Muscle layer of duodenum (tissue), 2 donors: ENCODE measurements at regions not wholly inside any gene's neighbourhood (a gene's known extent, or its start where the extent isn't known, plus 50 kb on each side); places are given as distances from the start of the nearest gene placed in this dataset.

ENCODE experiments used
- H3K27ac ChIP-seq: one replicate; pipeline ENCODE4 v1.7.0; 2013; ENCODE audit warnings: mild to moderate bottlenecking, low read length
- H3K27me3 ChIP-seq: one replicate; pipeline ENCODE4 v1.7.0; 2013; ENCODE audit warnings: low read depth, mild to moderate bottlenecking, control low read depth, low read length
- H3K36me3 ChIP-seq, 2 donors: one replicate each; pipeline ENCODE4 v1.7.0; 2013; ENCODE audit warnings: low read length in 2 of 2, control low read depth in 1 of 2, mild to moderate bottlenecking in 1 of 2; ENCODE audit not compliant: insufficient read depth in 2 of 2, control insufficient read depth in 1 of 2
- H3K4me1 ChIP-seq, 2 donors: one replicate each; pipeline ENCODE4 v1.7.0; 2013; ENCODE audit warnings: low read length in 2 of 2, mild to moderate bottlenecking in 2 of 2, control low read depth in 1 of 2, moderate library complexity in 1 of 2; ENCODE audit not compliant: insufficient read depth in 2 of 2, control insufficient read depth in 1 of 2
- H3K4me3 ChIP-seq, 2 donors: one replicate each; pipeline ENCODE4 v1.7.0; 2013; ENCODE audit warnings: low read length in 2 of 2, low read depth in 1 of 2, mild to moderate bottlenecking in 1 of 2
- H3K9me3 ChIP-seq, 2 donors: one replicate each; pipeline ENCODE4 v1.7.0; 2013; ENCODE audit warnings: low read length in 2 of 2, control low read depth in 1 of 2, mild to moderate bottlenecking in 1 of 2; ENCODE audit not compliant: control insufficient read depth in 1 of 2
- donor health status: healthy.

- no peak overlapping the region for H3K27ac ChIP-seq
- no peaks in the 10 kb centered on the region for H3K9me3 ChIP-seq
- H3K4me3 ChIP-seq: no peak overlapping the region
- H3K27me3 ChIP-seq: no peaks in the 10 kb centered on the region
- H3K36me3 ChIP-seq: no peaks in the 10 kb centered on the region
- H3K4me1 ChIP-seq: peaks cover 0 to 11% of the 10 kb centered on the region in 2 donors
These were observed 206.7 kb upstream of the RBBP8 start for GRCh38 chr18:22726469-22726868.

- Histone ChIP-seq H3K9me3 (no peaks in the 10 kb centered on the region), H3K36me3 (no peaks in the 10 kb centered on the region), H3K4me1 (peaks cover 0 to 9% of the 10 kb centered on the region in 2 donors), H3K27me3 (no peaks in the 10 kb centered on the region), H3K27ac (no peak overlapping the region), H3K4me3 (no peak overlapping the region)
These were observed 205.1 kb upstream of the RBBP8 start for GRCh38 chr18:22728016-22728415.

- Histone ChIP-seq H3K27me3 (no peaks in the 10 kb centered on the region), H3K4me3 (no peak overlapping the region), H3K27ac (no peak overlapping the region), H3K9me3 (no peaks in the 10 kb centered on the region), H3K4me1 (peaks cover 0 to 3% of the 10 kb centered on the region in 2 donors), H3K36me3 (no peaks in the 10 kb centered on the region)
These were observed 204.5 kb upstream of the RBBP8 start for GRCh38 chr18:22728481-22729105.

- H3K4me3 ChIP-seq: no peak overlapping the region
- no peaks in the 10 kb centered on the region for H3K9me3 ChIP-seq
- no peak overlapping the region for H3K27ac ChIP-seq
- H3K4me1 ChIP-seq: no peaks in the 10 kb centered on the region
- H3K27me3 ChIP-seq: no peaks in the 10 kb centered on the region
- H3K36me3 ChIP-seq: no peaks in the 10 kb centered on the region
These were observed 201.7 kb upstream of the RBBP8 start for GRCh38 chr18:22731398-22731797.

GRCh38 chr18:22734105-22734661 lies 198.9 kb upstream of the RBBP8 start:
- Histone ChIP-seq H3K4me1 (no peaks in the 10 kb centered on the region), H3K9me3 (no peaks in the 10 kb centered on the region), H3K36me3 (no peaks in the 10 kb centered on the region), H3K27ac (no peak overlapping the region), H3K4me3 (no peak overlapping the region), H3K27me3 (no peaks in the 10 kb centered on the region)

GRCh38 chr18:22734791-22735627 lies 198.1 kb upstream of the RBBP8 start:
- Histone ChIP-seq H3K4me1 (no peaks in the 10 kb centered on the region), H3K27me3 (no peaks in the 10 kb centered on the region), H3K4me3 (no peak overlapping the region), H3K9me3 (no peaks in the 10 kb centered on the region), H3K27ac (no peak overlapping the region), H3K36me3 (no peaks in the 10 kb centered on the region)

- H3K27me3 ChIP-seq: no peaks in the 10 kb centered on the region
- H3K9me3 ChIP-seq: no peaks in the 10 kb centered on the region
- H3K4me3 ChIP-seq: no peak overlapping the region
- H3K36me3 ChIP-seq: no peaks in the 10 kb centered on the region
- H3K4me1 ChIP-seq: no peaks in the 10 kb centered on the region
- H3K27ac ChIP-seq: no peak overlapping the region
These were observed 196.1 kb upstream of the RBBP8 start for GRCh38 chr18:22737054-22737453.

- Histone ChIP-seq H3K4me1 (no peaks in the 10 kb centered on the region), H3K27ac (no peak overlapping the region), H3K27me3 (no peaks in the 10 kb centered on the region), H3K9me3 (no peaks in the 10 kb centered on the region), H3K4me3 (no peak overlapping the region), H3K36me3 (no peaks in the 10 kb centered on the region)
These were observed 194.0 kb upstream of the RBBP8 start for GRCh38 chr18:22739061-22739642.

GRCh38 chr18:22739789-22740188 lies 193.3 kb upstream of the RBBP8 start:
- Histone ChIP-seq H3K27me3 (no peaks in the 10 kb centered on the region), H3K4me3 (no peak overlapping the region), H3K27ac (no peak overlapping the region), H3K36me3 (no peaks in the 10 kb centered on the region), H3K9me3 (peaks cover 0 to 2% of the 10 kb centered on the region in 2 donors), H3K4me1 (no peaks in the 10 kb centered on the region)

- no peaks in the 10 kb centered on the region for H3K27me3 ChIP-seq
- no peaks in the 10 kb centered on the region for H3K4me1 ChIP-seq
- H3K36me3 ChIP-seq: no peaks in the 10 kb centered on the region
- no peak overlapping the region for H3K4me3 ChIP-seq
- peaks cover 0 to 3% of the 10 kb centered on the region in 2 donors for H3K9me3 ChIP-seq
- no peak overlapping the region for H3K27ac ChIP-seq
These were observed 191.8 kb upstream of the RBBP8 start for GRCh38 chr18:22741318-22741717.

GRCh38 chr18:22742409-22742808 lies 190.7 kb upstream of the RBBP8 start:
- no peaks in the 10 kb centered on the region for H3K27me3 ChIP-seq
- H3K9me3 ChIP-seq: peaks cover 0 to 3% of the 10 kb centered on the region in 2 donors
- no peaks in the 10 kb centered on the region for H3K36me3 ChIP-seq
- H3K4me3 ChIP-seq: no peak overlapping the region
- H3K4me1 ChIP-seq: no peaks in the 10 kb centered on the region
- no peak overlapping the region for H3K27ac ChIP-seq
